Panc1 (cell line): ENCODE measurements at regions not wholly inside any gene's neighbourhood (a gene's known extent, or its start where the extent isn't known, plus 50 kb on each side); places are given as distances from the start of the nearest gene placed in this dataset.

Experiments used
- POLR2AphosphoS5 ChIP-seq: IDR thresholded peaks from 2 replicates; pipeline ENCODE4 v1.6.1; 2012; ENCODE audit warnings: mild to moderate bottlenecking, low read depth, low read length, moderate library complexity
- SIN3A ChIP-seq: IDR thresholded peaks from 2 replicates; pipeline ENCODE4 v1.6.1; 2012; ENCODE audit warnings: low read depth, mild to moderate bottlenecking, low read length, moderate library complexity, borderline replicate concordance; ENCODE audit not compliant: insufficient read depth
- TCF7L2 ChIP-seq: IDR thresholded peaks from 2 replicates; pipeline ENCODE4 v1.6.1; 2011; ENCODE audit warnings: mild to moderate bottlenecking, low read depth, low read length, inconsistent platforms
- TF ChIP-seq, protein P1 (sequence below): fragments of 450-650 bp; IDR thresholded peaks from 2 replicates; pipeline ENCODE4 v1.5.1; 2017; ENCODE audit warnings: mild to moderate bottlenecking
- TF ChIP-seq, protein P2 (sequence below), 2 experiments: IDR thresholded peaks; 2 replicates each; pipeline ENCODE4 v1.6.1; 2011 to 2012; ENCODE audit warnings: low read depth in 2 of 2, control low read depth in 1 of 2, low read length in 1 of 2, mild to moderate bottlenecking in 1 of 2, moderate library complexity in 1 of 2; ENCODE audit not compliant: insufficient read depth in 1 of 2

DNA sequence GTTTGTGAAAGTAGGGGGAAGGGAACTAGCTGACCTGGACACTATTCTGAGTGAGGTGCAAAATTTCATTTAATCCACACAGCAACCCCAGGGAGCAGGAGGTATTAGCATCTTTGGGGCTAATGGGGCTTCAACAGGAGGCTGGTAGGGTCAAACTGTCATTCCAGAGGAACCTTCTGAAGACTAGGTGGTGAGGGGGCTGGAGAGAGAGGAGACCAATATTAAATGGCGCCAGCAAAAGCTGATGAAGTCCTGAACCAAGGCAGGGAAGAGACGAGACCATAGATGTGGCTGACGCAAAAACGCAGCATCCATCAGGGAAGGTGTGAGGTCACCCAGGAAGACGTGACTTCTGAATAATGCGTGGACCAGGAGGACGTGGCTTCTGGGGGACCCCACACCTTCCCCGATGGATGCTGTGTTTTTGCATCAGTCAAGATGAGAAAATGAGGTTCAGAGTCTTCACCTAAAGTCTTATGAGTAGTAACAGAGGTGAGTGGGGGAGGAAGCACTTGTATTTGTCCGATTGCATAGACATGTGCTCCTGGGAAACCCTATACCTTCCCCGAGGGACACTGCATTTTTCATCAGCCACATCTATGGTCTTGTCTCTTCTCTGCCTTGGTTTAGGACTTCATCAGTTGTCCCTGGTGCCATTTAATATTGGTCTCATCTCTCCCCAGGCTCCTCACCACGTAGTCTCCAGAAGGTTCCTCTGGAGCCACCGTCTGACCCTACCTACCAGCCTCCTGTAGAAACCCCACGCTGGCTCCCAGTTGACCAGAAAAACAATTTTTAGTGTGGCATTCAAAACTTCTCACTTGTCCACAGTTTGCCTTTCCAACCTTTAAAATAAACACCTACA, 188.6 kb downstream of the MYCN start:
- TF ChIP-seq, protein P1, sequence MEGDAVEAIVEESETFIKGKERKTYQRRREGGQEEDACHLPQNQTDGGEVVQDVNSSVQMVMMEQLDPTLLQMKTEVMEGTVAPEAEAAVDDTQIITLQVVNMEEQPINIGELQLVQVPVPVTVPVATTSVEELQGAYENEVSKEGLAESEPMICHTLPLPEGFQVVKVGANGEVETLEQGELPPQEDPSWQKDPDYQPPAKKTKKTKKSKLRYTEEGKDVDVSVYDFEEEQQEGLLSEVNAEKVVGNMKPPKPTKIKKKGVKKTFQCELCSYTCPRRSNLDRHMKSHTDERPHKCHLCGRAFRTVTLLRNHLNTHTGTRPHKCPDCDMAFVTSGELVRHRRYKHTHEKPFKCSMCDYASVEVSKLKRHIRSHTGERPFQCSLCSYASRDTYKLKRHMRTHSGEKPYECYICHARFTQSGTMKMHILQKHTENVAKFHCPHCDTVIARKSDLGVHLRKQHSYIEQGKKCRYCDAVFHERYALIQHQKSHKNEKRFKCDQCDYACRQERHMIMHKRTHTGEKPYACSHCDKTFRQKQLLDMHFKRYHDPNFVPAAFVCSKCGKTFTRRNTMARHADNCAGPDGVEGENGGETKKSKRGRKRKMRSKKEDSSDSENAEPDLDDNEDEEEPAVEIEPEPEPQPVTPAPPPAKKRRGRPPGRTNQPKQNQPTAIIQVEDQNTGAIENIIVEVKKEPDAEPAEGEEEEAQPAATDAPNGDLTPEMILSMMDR, result no peak
- TF ChIP-seq, protein P2, sequence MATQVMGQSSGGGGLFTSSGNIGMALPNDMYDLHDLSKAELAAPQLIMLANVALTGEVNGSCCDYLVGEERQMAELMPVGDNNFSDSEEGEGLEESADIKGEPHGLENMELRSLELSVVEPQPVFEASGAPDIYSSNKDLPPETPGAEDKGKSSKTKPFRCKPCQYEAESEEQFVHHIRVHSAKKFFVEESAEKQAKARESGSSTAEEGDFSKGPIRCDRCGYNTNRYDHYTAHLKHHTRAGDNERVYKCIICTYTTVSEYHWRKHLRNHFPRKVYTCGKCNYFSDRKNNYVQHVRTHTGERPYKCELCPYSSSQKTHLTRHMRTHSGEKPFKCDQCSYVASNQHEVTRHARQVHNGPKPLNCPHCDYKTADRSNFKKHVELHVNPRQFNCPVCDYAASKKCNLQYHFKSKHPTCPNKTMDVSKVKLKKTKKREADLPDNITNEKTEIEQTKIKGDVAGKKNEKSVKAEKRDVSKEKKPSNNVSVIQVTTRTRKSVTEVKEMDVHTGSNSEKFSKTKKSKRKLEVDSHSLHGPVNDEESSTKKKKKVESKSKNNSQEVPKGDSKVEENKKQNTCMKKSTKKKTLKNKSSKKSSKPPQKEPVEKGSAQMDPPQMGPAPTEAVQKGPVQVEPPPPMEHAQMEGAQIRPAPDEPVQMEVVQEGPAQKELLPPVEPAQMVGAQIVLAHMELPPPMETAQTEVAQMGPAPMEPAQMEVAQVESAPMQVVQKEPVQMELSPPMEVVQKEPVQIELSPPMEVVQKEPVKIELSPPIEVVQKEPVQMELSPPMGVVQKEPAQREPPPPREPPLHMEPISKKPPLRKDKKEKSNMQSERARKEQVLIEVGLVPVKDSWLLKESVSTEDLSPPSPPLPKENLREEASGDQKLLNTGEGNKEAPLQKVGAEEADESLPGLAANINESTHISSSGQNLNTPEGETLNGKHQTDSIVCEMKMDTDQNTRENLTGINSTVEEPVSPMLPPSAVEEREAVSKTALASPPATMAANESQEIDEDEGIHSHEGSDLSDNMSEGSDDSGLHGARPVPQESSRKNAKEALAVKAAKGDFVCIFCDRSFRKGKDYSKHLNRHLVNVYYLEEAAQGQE (IDR thresholded peaks at IDR 0.05; ENCODE audit: insufficient read depth in 1 of 2, low read depth in 2 of 2, low read length in 1 of 2), result no peak
- no peak for TF ChIP-seq TCF7L2
- no peak for TF ChIP-seq POLR2AphosphoS5
- TF ChIP-seq SIN3A, result no peak
